K562 (cell line): ENCODE measurements at regions not wholly inside any gene's neighbourhood (a gene's known extent, or its start where the extent isn't known, plus 50 kb on each side); places are given as distances from the start of the nearest gene placed in this dataset.

ENCODE experiments used
- CEBPB ChIP-seq: fragments of 450-650 bp; IDR thresholded peaks from 2 replicates; pipeline ENCODE4 v1.6.1; 2016; ENCODE audit warnings: missing genetic modification characterization, missing compliant biosample characterization
- ETS2 ChIP-seq: IDR thresholded peaks from 2 replicates; pipeline ENCODE4 v1.6.1; 2016; ENCODE audit warnings: borderline replicate concordance, missing genetic modification characterization, mild to moderate bottlenecking, moderate library complexity, missing compliant biosample characterization; ENCODE audit not compliant: poor library complexity, severe bottlenecking
- GTF2F1 ChIP-seq: IDR thresholded peaks from 2 replicates; pipeline ENCODE4 v1.6.1; 2011; ENCODE audit warnings: low read depth, low read length, improper control_type of control experiment
- NCOA2 ChIP-seq, 2 experiments: fragments of 450-650 bp; IDR thresholded peaks; 2 replicates each; pipeline ENCODE4 v1.6.1; 2018; ENCODE audit warnings: mild to moderate bottlenecking in 2 of 2, moderate library complexity in 1 of 2; ENCODE audit not compliant: partially characterized antibody in 2 of 2
- SMAD1 ChIP-seq: fragments of 150-350 bp; IDR thresholded peaks from 2 replicates; pipeline ENCODE4 v1.6.1; 2014; ENCODE audit warnings: low read length, low read depth; ENCODE audit not compliant: partially characterized antibody
- ZKSCAN3 ChIP-seq: fragments of 250-450 bp; sonication (Bioruptor Pico); IDR thresholded peaks from 2 replicates; pipeline ENCODE4 v1.4.0; 2020

- TF ChIP-seq NCOA2 (IDR thresholded peaks at IDR 0.05; ENCODE audit: partially characterized antibody in 2 of 2) (no peak), GTF2F1 (no peak), CEBPB (no peak), SMAD1 (no peak), ZKSCAN3 (CRISPR knock-in tag) (no peak), ETS2 (tag) (no peak)
These were observed 188.2 kb downstream of the ZFP64 start for GRCh38 chr20:52003415-52003814.
